H1 (cell line): ENCODE measurements at regions not wholly inside any gene's neighbourhood (a gene's known extent, or its start where the extent isn't known, plus 50 kb on each side); places are given as distances from the start of the nearest gene placed in this dataset.

Experiments used
- CHD2 ChIP-seq: IDR thresholded peaks from 2 replicates; pipeline ENCODE4 v1.6.1; 2012; ENCODE audit warnings: low read length, improper control_type of control experiment
- EP300 ChIP-seq, 2 experiments: IDR thresholded peaks; 1 replicate in 1 of 2; 2 replicates in 1 of 2; pipeline ENCODE4 v1.6.1; 2011 to 2012; ENCODE audit warnings: low read depth in 2 of 2, low read length in 2 of 2, mild to moderate bottlenecking in 2 of 2, borderline replicate concordance in 1 of 2, inconsistent platforms in 1 of 2, moderate library complexity in 1 of 2
- EZH2 ChIP-seq: fragments of 200-600 bp; sonication (generic); IDR thresholded peaks from 2 replicates; pipeline ENCODE4 v1.7.1; 2012; ENCODE audit warnings: low read depth, mild to moderate bottlenecking, moderate library complexity, low read length, inconsistent platforms; ENCODE audit not compliant: severe bottlenecking
- HDAC6 ChIP-seq: IDR thresholded peaks from one replicate; pipeline ENCODE4 v1.7.1; 2012; ENCODE audit warnings: low read depth, mild to moderate bottlenecking, inconsistent platforms, low read length, moderate library complexity
- NRF1 ChIP-seq: IDR thresholded peaks from 2 replicates; pipeline ENCODE4 v1.6.1; 2011; ENCODE audit warnings: mild to moderate bottlenecking, low read depth, low read length, improper control_type of control experiment
- POLR2A ChIP-seq, 2 experiments: IDR thresholded peaks; 1 replicate in 1 of 2; 2 replicates in 1 of 2; pipeline ENCODE4 v1.6.1; 2011; ENCODE audit warnings: low read depth in 2 of 2, low read length in 2 of 2, mild to moderate bottlenecking in 2 of 2; ENCODE audit errors: control extremely low read depth in 1 of 2
- RAD21 ChIP-seq, 2 experiments: IDR thresholded peaks in 1 of 2; conservative IDR thresholded peaks in 1 of 2; 2 replicates each; pipeline ENCODE4 v1.6.1; 2011; ENCODE audit warnings: low read depth in 2 of 2, low read length in 2 of 2, improper control_type of control experiment in 1 of 2, inconsistent platforms in 1 of 2, mild to moderate bottlenecking in 1 of 2, moderate library complexity in 1 of 2
- RNF2 ChIP-seq: fragments of 200-900, 300-1000 bp; sonication (generic); IDR thresholded peaks from 2 replicates; pipeline ENCODE4 v1.7.1; 2016; ENCODE audit warnings: borderline replicate concordance, low read depth, mild to moderate bottlenecking, antibody characterized with exemption, low read length; ENCODE audit not compliant: poor library complexity, severe bottlenecking; ENCODE audit errors: missing control alignments
- SIRT6 ChIP-seq: IDR thresholded peaks from one replicate; pipeline ENCODE4 v1.7.1; 2012; ENCODE audit warnings: low read length, inconsistent platforms
- SRF ChIP-seq: IDR thresholded peaks from 2 replicates; pipeline ENCODE4 v1.6.1; 2011; ENCODE audit warnings: mild to moderate bottlenecking, low read depth, low read length, moderate library complexity
- TAF1 ChIP-seq: IDR thresholded peaks from 2 replicates; pipeline ENCODE4 v1.6.1; 2011; ENCODE audit warnings: mild to moderate bottlenecking, low read depth, low read length
- YY1 ChIP-seq: IDR thresholded peaks from 2 replicates; pipeline ENCODE4 v1.6.1; 2011; ENCODE audit warnings: low read depth, mild to moderate bottlenecking, low read length
- TF ChIP-seq, protein P1 (sequence below), 3 experiments: IDR thresholded peaks; 1 replicate in 2 of 3; 2 replicates in 1 of 3; pipeline versions ENCODE4 v1.5.1 to v1.6.1; 2011; ENCODE audit warnings: low read length in 3 of 3, mild to moderate bottlenecking in 3 of 3, inconsistent platforms in 2 of 3, low read depth in 1 of 3, moderate library complexity in 1 of 3; ENCODE audit not compliant: insufficient read depth in 1 of 3; ENCODE audit errors: control extremely low read depth in 1 of 3

DNA sequence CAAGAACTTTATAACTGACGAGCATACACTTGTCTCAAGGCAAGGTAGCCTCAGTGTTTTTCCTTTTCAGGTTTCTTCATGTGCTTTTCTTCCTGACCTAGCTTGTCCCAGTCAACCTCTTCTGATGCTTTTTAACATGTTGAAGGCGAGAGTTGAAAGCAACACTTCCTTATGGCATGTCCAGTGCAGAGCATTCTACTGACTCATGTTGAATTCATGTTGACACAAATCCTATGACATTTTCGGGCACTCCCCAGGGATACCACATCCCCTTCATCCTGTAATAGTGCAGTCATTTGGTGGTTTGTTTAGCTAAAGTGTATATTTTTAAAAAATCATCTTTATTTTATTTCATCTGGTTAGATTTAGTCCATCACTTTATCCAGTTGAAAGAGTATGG is 75.9 kb upstream of the CBLB start:
- TF ChIP-seq SIRT6 (no peak), RAD21 (IDR thresholded peaks at IDR 0.05 in 1 of 2, conservative IDR thresholded peaks at IDR 0.05 in 1 of 2; ENCODE audit: low read depth in 2 of 2, low read length in 2 of 2) (no peak), SRF (no peak), EZH2 (no peak), POLR2A (IDR thresholded peaks at IDR 0.05; ENCODE audit: control extremely low read depth in 1 of 2, low read depth in 2 of 2, low read length in 2 of 2) (no peak), RNF2 (no peak), CHD2 (no peak), YY1 (no peak), HDAC6 (no peak), EP300 (IDR thresholded peaks at IDR 0.05; ENCODE audit: borderline replicate concordance in 1 of 2, low read depth in 2 of 2, low read length in 2 of 2) (no peak), NRF1 (no peak), TAF1 (no peak)
- TF ChIP-seq, protein P1, sequence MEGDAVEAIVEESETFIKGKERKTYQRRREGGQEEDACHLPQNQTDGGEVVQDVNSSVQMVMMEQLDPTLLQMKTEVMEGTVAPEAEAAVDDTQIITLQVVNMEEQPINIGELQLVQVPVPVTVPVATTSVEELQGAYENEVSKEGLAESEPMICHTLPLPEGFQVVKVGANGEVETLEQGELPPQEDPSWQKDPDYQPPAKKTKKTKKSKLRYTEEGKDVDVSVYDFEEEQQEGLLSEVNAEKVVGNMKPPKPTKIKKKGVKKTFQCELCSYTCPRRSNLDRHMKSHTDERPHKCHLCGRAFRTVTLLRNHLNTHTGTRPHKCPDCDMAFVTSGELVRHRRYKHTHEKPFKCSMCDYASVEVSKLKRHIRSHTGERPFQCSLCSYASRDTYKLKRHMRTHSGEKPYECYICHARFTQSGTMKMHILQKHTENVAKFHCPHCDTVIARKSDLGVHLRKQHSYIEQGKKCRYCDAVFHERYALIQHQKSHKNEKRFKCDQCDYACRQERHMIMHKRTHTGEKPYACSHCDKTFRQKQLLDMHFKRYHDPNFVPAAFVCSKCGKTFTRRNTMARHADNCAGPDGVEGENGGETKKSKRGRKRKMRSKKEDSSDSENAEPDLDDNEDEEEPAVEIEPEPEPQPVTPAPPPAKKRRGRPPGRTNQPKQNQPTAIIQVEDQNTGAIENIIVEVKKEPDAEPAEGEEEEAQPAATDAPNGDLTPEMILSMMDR (IDR thresholded peaks at IDR 0.05; ENCODE audit: control extremely low read depth in 1 of 3, insufficient read depth in 1 of 3, low read depth in 1 of 3, low read length in 3 of 3), result no peak
